Activated T-cell treated with anti-CD3 and anti-CD28 coated beads, Interleukin-2, amount 50 U/mL, for 72 hours (primary cell): ENCODE measurements at regions not wholly inside any gene's neighbourhood (a gene's known extent, or its start where the extent isn't known, plus 50 kb on each side); places are given as distances from the start of the nearest gene placed in this dataset.

Experiments used
- ATAC-seq, 2 donors: fragments of 150-1000 bp; cut with Tn5 transposase; replicated peaks in 1 of 2; 2 replicates each; pipeline ENCODE4 v1.10.0; 2021; ENCODE audit warnings: moderate library complexity in 2 of 2, mild to moderate bottlenecking in 1 of 2
- DNase-seq, 2 donors: peaks; one replicate each; pipeline ENCODE4 v3.0.0; 2021 to 2022; ENCODE audit warnings: mixed read lengths in 1 of 2
- H3K27ac Mint-ChIP-seq: one replicate; pipeline ENCODE4 v1.8.0; 2022; ENCODE audit warnings: mild to moderate bottlenecking, moderate library complexity, mixed read lengths
- H3K27me3 Mint-ChIP-seq: one replicate; pipeline ENCODE4 v1.8.0; 2022; ENCODE audit warnings: low read depth, mixed read lengths
- H3K36me3 Mint-ChIP-seq, 2 donors: one replicate each; pipeline ENCODE4 v1.8.0; 2022; ENCODE audit warnings: mixed read lengths in 2 of 2, mild to moderate bottlenecking in 1 of 2; ENCODE audit not compliant: insufficient read depth in 2 of 2
- H3K4me1 Mint-ChIP-seq: one replicate; pipeline ENCODE4 v1.8.0; 2022; ENCODE audit warnings: low read depth, mixed read lengths
- H3K4me3 Mint-ChIP-seq, 2 donors: one replicate each; pipeline ENCODE4 v1.8.0; 2022; ENCODE audit warnings: mild to moderate bottlenecking in 2 of 2, mixed read lengths in 2 of 2, moderate library complexity in 2 of 2
- H3K9me3 Mint-ChIP-seq, 2 donors: one replicate each; pipeline ENCODE4 v1.8.0; 2022; ENCODE audit warnings: mixed read lengths in 2 of 2

DNA sequence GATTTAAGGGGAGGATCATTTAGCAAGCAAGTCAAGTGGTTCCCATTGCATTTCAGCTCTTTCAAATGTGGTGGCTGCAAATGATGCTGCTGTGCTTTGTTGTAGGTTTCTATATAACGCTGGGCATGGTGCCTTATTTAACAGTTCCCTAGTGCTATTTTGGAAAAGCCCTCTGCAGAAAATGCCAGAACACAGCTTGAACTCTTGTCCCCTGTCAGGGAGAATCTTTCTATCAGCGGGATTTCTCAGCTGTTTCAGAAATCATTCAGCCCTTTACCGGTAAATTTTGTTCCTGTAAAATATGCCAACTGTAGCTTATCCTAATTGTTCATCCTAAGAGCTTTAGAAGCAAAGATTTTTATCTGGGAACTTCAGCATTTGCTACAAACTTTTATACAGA is 77.8 kb upstream of the DTNA start:
- H3K27ac Mint-ChIP-seq, result no peak overlapping the region
- no peaks in the 10 kb centered on the region for H3K36me3 Mint-ChIP-seq
- no peak overlapping the region for H3K4me3 Mint-ChIP-seq
- no peaks in the 10 kb centered on the region for H3K4me1 Mint-ChIP-seq
- DNase-seq (no peak), ATAC-seq (no peak)
- no peaks in the 10 kb centered on the region for H3K27me3 Mint-ChIP-seq
- no peaks in the 10 kb centered on the region for H3K9me3 Mint-ChIP-seq

DNA sequence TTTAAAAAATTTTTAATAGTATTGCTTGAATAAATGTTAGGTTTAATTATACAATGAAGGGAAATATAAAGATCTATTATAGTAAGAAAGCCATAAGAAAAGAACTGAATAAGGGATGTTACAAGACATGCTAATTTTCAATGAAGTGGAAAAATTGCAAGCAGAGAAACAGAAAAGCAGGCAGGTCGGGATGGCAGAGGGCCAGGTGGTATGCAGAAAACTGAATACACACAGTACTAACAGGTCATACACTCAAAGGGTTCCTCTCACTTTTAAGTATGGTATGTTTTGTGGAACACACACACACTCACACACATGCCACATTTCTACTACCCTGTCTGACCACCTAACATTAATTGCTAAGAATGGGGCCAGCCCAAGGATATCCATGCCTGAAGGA is 76.7 kb upstream of the DTNA start:
- Mint-ChIP-seq H3K27ac (no peak overlapping the region), H3K4me1 (no peaks in the 10 kb centered on the region), H3K27me3 (no peaks in the 10 kb centered on the region), H3K36me3 (no peaks in the 10 kb centered on the region), H3K9me3 (no peaks in the 10 kb centered on the region), H3K4me3 (no peak overlapping the region)
- ATAC-seq (no peak), DNase-seq (no peak)

DNA sequence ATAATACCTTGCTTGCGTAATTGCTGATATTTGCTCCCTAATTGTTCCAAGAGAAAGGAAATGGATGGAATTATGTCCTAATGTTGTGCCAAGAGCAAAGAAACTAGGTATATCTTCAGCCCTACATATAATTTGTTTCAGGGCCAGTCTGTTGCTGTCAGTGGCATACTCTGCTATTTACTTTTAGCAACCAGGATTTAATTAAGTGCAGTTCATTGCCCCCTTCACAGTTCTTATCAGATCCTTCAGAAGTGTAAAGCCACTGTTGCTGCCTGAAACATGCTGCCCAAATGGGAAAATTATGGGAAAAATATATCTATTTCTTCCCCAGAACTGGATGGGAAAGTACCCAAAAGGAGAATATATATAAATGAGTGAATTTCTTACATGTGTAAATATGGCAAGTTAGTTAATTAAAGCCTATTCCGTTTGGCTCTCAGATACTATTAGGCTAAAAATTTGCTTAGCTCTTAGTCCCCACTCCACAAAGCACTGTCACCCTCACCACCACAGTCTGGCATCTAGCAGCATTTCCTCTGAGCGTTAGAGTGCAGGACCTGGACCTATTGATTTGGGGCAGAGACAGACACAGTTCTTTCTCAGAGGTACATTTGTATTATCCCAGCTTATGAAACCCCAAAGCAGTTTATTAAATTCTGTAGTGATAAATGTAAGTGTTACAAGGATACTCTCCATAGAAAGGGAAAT is 72.8 kb upstream of the DTNA start:
- ATAC-seq (no peak), DNase-seq (no peak)
- no peaks in the 10 kb centered on the region for H3K4me1 Mint-ChIP-seq
- H3K36me3 Mint-ChIP-seq, result no peaks in the 10 kb centered on the region
- no peak overlapping the region for H3K4me3 Mint-ChIP-seq
- no peaks in the 10 kb centered on the region for H3K9me3 Mint-ChIP-seq
- H3K27ac Mint-ChIP-seq, result no peak overlapping the region
- H3K27me3 Mint-ChIP-seq, result no peaks in the 10 kb centered on the region

DNA sequence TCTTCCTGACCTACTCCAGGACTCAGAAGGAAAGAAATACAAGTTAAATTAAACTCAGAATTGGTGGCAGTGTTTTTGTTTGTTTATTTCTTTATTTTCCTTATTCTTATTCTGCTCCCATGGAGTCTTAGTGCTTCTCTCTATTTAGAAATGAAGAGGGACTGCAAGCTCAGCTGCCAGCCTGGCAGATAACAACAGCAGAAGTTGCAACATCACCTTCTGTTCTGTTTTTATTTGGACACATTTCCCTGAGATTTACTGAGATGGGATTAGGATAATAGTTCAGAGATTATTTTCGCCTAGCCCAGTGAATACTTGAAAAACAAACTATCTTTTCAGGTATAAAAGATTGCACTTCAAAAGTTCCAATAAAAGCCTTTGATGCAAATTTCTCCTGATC is 70.4 kb upstream of the DTNA start:
- H3K27ac Mint-ChIP-seq, result no peak overlapping the region
- H3K9me3 Mint-ChIP-seq, result no peaks in the 10 kb centered on the region
- no peaks in the 10 kb centered on the region for H3K27me3 Mint-ChIP-seq
- no peak overlapping the region for H3K4me3 Mint-ChIP-seq
- ATAC-seq (no peak), DNase-seq (no peak)
- H3K36me3 Mint-ChIP-seq, result no peaks in the 10 kb centered on the region
- no peaks in the 10 kb centered on the region for H3K4me1 Mint-ChIP-seq

DNA sequence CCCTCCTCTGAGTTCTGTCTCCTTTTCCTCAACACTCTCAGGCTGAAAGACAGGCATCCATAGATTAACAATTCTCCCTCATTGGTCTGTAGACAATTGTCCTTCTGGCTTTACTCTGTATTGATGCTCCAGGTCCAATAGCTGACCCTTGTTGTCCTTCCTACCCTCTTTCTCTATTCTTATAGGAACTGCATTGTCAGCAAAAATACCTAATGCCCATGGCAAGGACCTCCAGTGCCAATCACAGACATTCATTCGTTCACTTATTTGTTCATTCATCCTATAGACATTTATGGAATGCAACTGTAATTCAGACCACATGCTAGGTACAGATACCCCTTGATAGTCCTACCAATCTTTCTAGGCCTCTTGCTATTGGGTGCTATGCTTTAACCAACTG is 69.8 kb upstream of the DTNA start:
- H3K4me3 Mint-ChIP-seq, result no peak overlapping the region

DNA sequence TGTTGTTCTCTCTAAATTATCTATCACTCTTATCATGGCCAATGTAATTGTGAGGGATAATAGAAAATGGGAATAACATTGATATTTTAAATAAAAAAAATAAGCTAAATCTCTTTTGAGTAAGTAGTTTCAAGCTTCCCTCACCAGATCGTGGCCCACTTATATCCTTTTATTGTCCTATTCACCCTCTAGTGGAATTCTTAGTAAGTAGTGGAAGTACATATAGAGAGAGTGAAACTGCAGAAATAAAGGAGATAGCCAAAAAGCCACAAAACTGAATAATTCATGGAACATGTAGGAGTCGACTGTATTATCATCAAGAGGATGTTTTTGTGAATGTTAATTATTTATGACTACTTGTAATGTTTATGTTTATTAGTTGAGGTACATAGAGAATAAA is 66.1 kb upstream of the DTNA start:
- ATAC-seq, result no peak
- Mint-ChIP-seq H3K27me3 (no peaks in the 10 kb centered on the region), H3K4me1 (no peaks in the 10 kb centered on the region), H3K36me3 (no peaks in the 10 kb centered on the region), H3K9me3 (no peaks in the 10 kb centered on the region), H3K4me3 (no peak overlapping the region), H3K27ac (no peak overlapping the region)
- no peak for DNase-seq

More for the DNA sequence above, 69.8 kb upstream of the DTNA start:
- no peaks in the 10 kb centered on the region for H3K36me3 Mint-ChIP-seq
- no peak for DNase-seq
- no peaks in the 10 kb centered on the region for H3K27me3 Mint-ChIP-seq
- H3K4me1 Mint-ChIP-seq, result no peaks in the 10 kb centered on the region
- ATAC-seq, result no peak
- no peak overlapping the region for H3K27ac Mint-ChIP-seq
- no peaks in the 10 kb centered on the region for H3K9me3 Mint-ChIP-seq

DNA sequence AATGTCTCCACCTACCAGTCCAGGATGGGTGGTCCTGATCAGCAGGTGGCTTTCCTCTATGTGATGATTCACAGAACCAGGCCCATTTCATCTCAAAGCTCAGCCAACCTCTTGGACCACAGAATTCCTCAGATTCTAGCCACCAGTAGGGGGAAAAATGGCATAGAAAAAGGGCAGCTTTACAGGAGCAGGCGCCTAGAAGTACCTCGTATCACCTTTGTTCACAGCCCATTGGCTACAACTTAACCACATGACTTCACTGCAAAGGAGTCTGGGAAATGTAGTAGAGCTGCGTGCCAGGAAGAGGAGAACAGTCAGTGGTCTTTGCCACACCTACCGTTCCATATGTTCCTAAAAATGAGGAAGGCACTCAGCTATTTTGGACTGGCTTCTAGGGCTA is 62.8 kb upstream of the DTNA start:
- no peaks in the 10 kb centered on the region for H3K4me1 Mint-ChIP-seq
- no peaks in the 10 kb centered on the region for H3K36me3 Mint-ChIP-seq
- H3K9me3 Mint-ChIP-seq, result no peaks in the 10 kb centered on the region
- DNase-seq, result no peak
- no peak for ATAC-seq
- H3K27ac Mint-ChIP-seq, result no peak overlapping the region
- H3K4me3 Mint-ChIP-seq, result no peak overlapping the region
- H3K27me3 Mint-ChIP-seq, result peaks cover 13% of the 10 kb centered on the region

DNA sequence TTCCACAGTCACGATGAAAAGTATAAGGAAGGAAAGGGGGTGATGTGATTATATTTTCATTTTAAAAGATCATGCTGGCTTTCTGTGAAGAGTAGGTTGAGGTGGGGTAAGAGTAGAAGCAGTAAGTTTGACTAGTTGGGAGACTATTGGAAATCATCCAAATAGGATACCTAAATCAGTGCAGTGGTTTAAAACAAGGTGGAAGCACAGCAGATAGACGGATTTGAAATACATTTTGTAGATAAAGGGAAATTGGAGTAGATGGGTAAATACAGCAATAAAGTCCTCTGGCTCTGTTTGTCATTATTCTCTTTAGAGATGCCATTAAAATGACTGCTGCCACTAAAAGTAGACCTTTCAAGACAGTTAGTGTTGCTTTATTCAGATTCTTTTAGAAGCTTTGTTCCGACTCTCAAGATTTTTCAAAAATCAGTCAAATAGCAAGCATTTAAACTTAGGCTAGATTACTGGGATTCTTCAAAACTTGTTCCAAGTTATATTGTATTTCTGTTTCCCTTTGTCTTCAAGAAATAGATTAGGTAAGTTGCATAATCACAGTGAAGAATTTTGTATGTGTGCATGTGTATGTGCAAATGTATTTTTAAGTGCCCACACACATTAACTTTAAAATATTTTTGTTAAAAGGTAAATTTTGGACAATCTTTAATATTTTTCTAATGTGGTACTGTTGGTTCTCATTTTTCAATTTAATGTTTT is 61.7 kb upstream of the DTNA start:
- no peaks in the 10 kb centered on the region for H3K4me1 Mint-ChIP-seq
- peaks cover 19% of the 10 kb centered on the region for H3K27me3 Mint-ChIP-seq
- H3K27ac Mint-ChIP-seq, result no peak overlapping the region
- H3K9me3 Mint-ChIP-seq, result no peaks in the 10 kb centered on the region
- no peak overlapping the region for H3K4me3 Mint-ChIP-seq
- no peaks in the 10 kb centered on the region for H3K36me3 Mint-ChIP-seq
- DNase-seq (no peak), ATAC-seq (no peak)

DNA sequence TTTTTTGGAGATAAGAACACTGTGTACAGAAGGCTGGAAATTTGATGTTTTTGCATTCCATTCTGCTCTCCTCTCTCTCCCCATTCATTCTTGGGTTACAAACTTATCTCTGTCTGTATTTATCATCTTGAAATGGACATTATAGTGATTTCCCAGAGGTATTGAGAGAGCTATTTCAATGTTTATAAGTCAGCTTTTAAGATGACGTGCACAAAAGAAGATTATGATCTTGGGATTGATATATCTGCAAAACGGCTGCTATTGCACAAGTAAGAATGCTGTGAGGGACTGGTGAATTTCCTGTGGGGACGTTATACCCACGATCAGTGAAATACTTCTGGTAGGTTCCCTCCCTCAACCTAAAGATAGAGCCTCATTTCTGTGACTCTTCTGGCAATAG is 61.0 kb upstream of the DTNA start:
- no peaks in the 10 kb centered on the region for H3K36me3 Mint-ChIP-seq
- no peak for ATAC-seq
- peaks cover 19% of the 10 kb centered on the region for H3K27me3 Mint-ChIP-seq
- DNase-seq, result no peak
- no peak overlapping the region for H3K27ac Mint-ChIP-seq
- H3K4me1 Mint-ChIP-seq, result no peaks in the 10 kb centered on the region
- no peak overlapping the region for H3K4me3 Mint-ChIP-seq
- H3K9me3 Mint-ChIP-seq, result no peaks in the 10 kb centered on the region

DNA sequence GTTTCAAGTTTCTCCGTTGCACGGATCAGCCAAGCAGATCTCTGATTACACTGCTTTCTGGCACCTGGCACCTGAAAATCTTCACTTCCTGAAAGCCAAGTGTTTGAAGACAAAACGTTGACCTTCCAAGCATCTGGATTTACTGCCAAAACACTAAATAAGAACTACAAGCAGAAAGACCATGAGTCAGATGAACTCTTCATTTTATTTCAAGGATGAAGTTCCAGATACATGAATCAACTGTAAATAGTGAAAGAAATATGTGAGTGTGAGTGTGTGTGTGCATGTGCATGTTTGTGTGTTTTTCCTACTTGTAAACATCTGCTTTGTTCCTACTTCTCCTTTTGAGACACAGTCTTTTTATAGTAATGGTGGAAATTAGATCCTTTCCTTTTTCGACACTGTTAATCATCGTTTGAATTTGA is 60.0 kb upstream of the DTNA start:
- ATAC-seq (no peak), DNase-seq (no peak)
- Mint-ChIP-seq H3K4me3 (no peak overlapping the region), H3K4me1 (no peaks in the 10 kb centered on the region), H3K27me3 (peaks cover 19% of the 10 kb centered on the region), H3K27ac (no peak overlapping the region), H3K36me3 (no peaks in the 10 kb centered on the region), H3K9me3 (no peaks in the 10 kb centered on the region)

DNA sequence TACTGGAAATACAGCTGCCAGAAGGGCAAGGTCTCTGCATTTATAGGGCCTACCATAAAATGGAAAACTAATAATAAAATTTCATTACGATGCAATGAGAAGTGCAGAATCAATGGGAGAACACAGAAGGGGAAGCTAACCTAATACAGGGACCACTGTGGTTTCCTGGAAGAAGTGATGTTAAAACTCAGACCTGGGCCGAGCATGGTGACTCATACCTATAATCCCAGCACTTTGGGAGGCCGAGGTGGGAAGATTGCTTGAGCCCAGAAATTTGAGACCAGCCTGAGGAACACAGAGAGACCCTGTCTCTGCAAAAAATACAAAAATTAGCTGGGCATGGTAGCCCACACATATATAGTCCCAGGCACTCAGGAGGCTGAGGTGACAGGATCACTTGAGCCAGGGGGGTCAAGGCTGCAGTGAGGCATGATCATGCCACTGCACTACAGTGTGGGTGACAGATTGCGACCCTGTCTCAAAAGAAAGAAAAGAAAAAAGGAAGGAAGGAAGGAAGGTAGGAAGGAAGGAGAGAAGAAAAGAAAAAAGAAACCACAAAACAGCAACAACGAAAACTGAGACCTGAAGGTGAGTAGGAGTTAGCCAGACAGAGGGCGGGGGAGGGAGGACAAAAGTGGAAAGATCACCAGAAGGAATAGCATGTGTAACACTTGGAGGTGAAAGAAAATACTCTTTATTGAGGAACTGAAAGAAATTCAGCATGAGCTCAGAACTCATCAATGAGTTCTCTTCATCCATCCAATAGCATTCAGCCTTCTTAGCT is 58.3 kb upstream of the DTNA start:
- DNase-seq (no peak), ATAC-seq (no peak)
- Mint-ChIP-seq H3K27me3 (peaks cover 19% of the 10 kb centered on the region), H3K4me3 (no peak overlapping the region), H3K4me1 (no peaks in the 10 kb centered on the region), H3K36me3 (no peaks in the 10 kb centered on the region), H3K9me3 (no peaks in the 10 kb centered on the region), H3K27ac (no peak overlapping the region)

DNA sequence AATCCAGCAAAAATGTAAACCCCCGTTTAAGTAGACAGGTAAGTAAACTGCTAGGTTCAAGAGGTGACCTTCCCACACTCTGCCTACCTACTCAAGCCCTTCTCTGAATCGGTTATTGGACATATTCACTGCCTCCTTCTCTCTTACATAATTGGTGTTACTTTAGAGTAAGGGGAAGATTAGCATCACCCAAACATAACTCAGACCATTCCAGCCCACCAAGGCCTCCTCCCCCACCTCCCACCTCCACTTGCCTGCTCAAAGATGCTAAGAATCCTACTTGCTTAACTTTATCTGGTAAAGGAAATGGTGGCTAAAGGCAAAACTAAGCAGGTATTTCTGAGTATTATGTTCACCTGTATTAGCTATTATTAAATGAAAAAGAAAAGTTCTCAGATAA is 55.0 kb upstream of the DTNA start:
- no peak for ATAC-seq
- Mint-ChIP-seq H3K27ac (no peak overlapping the region), H3K27me3 (peaks cover 26% of the 10 kb centered on the region), H3K4me3 (no peak overlapping the region), H3K9me3 (no peaks in the 10 kb centered on the region), H3K4me1 (no peaks in the 10 kb centered on the region), H3K36me3 (no peaks in the 10 kb centered on the region)
- no peak for DNase-seq

DNA sequence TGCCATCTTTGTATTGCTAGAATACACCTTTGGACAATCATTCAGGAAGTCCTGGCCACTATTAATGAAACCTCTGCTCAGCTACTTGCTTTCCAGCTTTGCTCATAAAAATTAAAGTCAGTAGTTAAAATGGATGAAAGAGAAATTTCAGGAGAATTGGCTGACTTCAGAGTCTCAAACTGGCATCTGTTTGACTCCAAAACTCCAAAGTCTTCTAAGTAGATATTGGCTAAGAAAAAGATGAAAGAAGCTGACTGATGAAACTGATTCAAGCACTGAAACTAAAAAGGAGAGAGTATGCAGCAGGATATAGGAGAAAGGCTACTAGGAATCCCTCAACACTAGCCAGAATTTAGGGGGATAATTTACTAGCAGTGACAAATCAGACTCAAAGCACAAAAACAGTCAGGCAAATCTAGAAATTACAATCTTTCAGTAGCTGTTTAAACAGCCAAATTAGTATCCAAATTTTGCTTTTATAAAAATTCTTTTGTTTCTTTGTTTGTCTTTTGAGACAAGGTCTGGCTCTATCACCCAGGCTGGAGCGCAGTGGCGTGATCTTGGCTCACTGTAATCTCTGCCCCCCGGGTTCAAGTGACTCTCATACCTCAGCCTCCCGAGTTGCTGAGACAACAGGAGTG is 52.1 kb upstream of the DTNA start:
- H3K27me3 Mint-ChIP-seq, result peaks cover 21% of the 10 kb centered on the region
- H3K9me3 Mint-ChIP-seq, result no peaks in the 10 kb centered on the region
- H3K36me3 Mint-ChIP-seq, result no peaks in the 10 kb centered on the region
- DNase-seq, result no peak
- H3K27ac Mint-ChIP-seq, result no peak overlapping the region
- H3K4me3 Mint-ChIP-seq, result no peak overlapping the region
- H3K4me1 Mint-ChIP-seq, result no peaks in the 10 kb centered on the region
- no peak for ATAC-seq
